Activated CD4-positive, alpha-beta T cell treated with anti-CD3 and anti-CD28 coated beads, Interleukin-2, amount 50 U/mL, for 48 hours (primary cell): ENCODE measurements at regions not wholly inside any gene's neighbourhood (a gene's known extent, or its start where the extent isn't known, plus 50 kb on each side); places are given as distances from the start of the nearest gene placed in this dataset.
"Not testable (repeated sequence)": the region's sequence is repeated elsewhere in the genome, so short reads cannot be mapped to it uniquely, and the experiment has no call there.

ENCODE experiments used
- DNase-seq, 2 experiments: peaks; one replicate each; pipeline ENCODE4 v3.0.0-alpha.2; 2020

DNA sequence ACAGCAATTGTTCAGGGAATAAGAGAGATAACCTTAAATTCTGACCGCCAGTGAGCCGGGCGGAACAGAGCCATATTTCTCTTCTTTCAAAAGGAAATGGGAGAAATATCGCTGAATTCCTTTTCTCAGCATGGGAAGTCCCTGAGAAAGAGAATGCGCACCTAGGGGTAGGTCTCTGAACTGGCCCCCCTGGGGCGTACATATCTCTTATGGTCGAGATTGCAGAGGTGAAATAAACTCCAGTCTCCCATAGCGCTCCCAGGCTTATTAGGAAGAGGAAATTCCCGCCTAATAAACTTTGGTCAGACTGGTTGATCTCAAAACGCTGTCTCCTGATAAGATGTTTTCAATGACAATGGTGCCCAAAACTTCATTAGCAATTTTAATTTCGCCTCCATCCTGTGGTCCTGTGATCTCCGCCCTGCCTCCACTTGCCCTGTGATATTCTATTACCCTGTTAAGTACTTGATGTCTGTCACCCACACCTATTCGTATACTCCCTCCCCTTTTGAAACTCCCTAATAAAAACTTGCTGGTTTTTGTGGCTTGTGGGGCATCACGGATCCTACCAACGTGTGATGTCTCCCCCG, 195.8 kb upstream of the HMCN1 start:
- not testable (repeated sequence) for DNase-seq

DNA sequence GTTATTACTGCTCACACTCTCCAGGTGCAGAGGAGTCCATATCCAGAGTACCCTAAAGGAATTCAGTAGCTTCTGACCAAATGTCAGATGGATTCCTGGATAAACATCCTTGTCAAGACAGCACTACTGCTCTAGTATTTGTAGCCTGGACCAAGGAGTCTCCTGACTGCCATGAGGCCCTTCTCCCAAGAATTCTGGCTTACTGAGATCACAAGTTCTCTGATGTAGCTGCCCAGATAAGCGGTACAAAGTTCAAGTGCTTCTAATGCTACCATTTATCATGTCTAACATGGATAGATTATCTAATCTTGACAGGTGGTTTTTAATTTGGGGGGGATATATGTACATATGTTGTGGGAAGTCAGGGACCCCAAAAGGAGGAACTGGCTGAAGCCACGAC, 196.6 kb upstream of the HMCN1 start:
- no peak for DNase-seq

DNA sequence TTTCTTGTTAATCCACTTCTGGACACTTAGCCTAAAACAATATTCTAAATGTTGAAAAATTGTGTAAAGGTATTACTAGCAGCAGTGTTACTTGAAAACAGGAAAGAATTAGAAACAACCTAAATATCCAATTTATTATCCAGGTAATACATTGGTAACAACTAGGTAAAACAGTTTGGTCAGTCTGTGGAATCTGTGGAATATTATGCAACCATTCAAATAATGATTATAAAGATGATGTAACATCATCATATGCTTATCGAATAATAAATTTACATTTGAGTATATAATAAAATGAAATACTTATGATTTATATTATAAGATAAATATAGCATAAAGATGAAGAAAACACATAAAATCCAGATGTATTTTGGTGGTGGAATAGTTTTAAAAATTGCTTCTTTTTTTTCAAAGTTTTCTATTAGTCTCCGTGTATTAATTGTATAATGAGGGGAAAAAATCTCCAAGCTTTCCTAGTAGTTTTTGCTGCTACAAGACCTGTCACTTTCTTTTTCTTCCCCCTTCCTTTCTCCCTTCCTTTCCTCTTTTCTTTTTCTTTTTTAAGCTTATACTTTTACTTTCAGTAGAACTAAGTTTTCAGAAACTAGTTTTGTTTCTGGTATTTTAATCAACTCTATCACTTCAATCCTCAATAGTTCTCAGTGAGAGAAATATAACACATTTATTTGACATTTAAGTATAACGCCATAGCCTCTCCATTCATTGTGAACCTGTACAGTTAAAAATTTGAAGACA, 197.8 kb upstream of the HMCN1 start:
- no peak for DNase-seq

DNA sequence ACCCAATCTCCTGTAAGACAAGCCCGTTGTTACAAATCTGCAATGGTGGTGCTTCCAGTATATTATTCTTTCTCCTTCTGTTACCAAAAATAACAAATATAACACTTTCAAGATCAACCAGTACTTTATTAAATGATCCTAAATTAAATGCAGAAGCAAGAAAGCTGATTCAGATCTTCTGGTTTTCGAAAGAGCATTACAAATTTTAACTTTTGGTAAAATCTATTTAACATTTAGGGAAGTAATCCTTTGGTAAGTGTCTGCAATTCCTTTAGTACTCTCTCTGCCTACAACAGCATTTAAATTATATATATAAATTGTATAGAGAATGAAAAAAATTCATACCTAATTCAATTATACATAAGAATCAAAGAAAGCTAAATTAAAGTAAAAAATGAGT, 198.6 kb upstream of the HMCN1 start:
- no peak for DNase-seq

DNA sequence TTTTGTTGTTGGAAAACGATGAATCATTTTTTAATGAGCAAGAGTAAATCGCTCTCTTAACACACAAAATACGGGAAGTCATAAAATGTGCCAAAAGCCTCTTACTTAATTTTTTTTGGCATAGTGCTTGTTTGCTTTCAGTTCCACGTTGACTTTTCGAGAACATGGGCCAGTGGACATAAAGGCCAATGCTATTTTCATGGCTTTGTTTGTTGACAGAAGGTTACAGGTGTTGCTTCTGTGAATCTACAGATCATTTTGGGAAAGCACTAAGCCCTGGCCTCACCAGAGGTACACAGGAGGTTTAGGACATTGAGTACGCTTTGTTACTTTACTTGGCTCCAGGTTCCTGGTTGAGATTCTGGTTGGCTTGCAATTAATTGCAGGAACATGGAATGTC, 199.4 kb upstream of the HMCN1 start:
- no peak for DNase-seq

DNA sequence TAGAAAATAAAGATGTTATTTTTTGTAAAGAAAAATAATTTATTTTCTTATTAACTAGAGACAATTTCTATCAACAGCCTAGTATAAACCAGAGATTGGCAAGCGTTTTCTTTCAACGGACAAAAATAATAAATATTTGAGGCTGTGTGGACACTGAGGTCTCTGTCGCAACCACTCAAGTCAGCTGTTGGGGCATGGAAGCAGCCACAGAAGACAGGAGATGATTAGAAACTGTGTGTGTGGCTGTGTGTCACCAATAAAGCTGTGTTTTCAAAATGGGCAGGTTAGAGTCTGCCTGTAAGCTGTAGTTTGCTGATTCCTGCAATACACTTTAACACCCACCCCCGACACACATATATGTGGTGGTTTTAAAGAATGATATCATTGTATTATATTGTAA, 200.6 kb upstream of the HMCN1 start:
- DNase-seq, result no peak

DNA sequence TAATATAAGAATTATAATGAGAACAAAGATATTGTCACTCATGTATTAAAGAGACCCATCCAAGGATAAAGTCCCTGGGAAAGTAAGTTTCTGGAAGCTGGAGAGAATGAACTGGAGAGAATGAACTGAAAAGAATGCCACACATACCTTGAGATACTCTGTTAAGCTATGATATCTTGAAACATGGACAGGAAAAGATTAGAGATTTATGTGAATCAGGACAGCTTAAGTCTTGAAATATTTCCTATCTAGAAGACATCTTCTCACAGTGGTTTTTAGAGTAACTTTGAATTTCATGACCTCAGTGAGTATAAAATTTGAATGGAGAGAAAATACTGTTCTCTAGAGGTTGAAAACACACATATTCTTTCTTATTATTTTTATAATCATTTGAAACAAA, 201.3 kb upstream of the HMCN1 start:
- DNase-seq, result no peak

DNA sequence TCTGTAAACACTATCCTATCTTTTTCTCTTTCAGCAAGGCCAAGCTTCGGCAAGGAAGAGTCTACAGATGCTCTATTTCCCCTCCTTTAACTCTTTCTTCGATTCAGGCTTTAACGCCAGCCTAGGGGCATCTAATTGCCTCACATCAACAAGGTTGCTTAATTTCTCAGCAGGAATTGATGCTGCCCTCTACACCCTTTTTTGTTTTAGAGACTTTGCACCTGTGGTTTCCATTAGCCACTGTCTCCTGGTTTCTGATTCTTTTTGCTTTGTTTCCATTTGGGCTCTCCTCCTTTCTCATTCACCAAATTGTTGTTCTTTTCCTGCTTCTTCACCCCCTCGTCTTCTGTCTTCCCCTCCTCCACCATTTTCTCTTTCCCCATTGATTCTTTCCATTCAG, 202.4 kb upstream of the HMCN1 start:
- DNase-seq, result no peak

DNA sequence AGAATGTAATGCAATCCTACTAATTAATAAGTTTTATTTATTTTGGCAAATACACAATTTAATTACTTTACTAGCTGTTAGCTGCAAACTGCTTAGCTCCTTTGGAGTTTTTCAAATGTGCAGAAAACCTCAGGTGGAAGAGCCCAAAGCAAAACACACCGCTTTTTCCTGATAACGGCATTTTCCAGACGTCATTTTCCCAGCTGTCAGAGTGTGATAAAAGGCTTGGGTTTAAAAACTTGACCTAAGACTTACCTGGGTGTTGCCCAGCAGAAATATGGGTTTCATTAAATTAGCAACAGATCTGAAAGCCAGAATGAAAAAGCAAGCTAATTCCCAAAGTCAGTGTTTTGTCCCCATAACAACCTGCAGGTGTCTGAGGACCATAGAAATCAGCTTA, 204.0 kb upstream of the HMCN1 start:
- DNase-seq, result no peak

DNA sequence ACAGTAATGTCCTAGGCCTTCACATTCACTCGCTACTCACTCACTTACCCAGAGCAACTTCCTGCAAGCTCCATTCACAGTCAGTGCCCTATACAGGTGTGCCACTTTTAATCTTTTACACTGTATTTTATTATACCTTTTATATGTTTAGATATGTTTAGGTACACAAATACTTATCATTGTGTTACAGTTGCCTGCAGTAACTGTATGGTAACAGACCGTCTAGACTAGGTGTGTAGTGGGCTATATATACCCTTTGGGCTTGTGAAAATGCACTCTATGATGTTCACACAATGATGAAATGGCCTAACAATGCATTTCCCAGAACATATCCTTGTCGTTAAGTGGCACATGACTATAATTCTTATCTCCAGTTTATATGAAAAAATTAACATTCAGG, 204.5 kb upstream of the HMCN1 start:
- no peak for DNase-seq

DNA sequence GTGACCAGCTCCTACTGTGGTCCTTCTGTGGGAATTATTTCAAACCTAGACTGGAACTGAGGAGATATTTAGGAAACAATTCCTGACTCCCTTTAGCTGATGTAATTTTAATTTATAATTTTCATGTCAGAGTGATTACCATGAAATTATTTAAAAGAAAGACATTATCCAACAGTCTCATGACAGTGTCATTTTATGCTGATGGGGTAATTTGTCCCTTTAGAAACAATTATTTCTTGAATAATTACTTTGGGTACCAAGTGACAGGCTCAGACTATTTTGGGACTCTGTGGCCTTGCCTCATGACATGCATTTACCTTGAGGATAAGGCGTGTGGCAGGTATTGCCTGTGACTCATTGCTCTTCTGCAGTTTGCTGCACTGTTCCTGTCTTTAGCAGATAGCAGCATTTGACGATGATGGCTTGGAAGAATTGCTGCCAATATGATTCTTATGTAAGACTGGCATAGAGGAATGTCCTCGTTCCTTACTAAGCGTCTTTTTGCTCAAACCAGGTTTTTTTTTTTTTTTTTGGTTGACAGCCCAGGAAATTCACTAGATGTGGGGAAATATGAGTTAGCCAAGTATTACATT, 206.0 kb upstream of the HMCN1 start:
- DNase-seq, result no peak

DNA sequence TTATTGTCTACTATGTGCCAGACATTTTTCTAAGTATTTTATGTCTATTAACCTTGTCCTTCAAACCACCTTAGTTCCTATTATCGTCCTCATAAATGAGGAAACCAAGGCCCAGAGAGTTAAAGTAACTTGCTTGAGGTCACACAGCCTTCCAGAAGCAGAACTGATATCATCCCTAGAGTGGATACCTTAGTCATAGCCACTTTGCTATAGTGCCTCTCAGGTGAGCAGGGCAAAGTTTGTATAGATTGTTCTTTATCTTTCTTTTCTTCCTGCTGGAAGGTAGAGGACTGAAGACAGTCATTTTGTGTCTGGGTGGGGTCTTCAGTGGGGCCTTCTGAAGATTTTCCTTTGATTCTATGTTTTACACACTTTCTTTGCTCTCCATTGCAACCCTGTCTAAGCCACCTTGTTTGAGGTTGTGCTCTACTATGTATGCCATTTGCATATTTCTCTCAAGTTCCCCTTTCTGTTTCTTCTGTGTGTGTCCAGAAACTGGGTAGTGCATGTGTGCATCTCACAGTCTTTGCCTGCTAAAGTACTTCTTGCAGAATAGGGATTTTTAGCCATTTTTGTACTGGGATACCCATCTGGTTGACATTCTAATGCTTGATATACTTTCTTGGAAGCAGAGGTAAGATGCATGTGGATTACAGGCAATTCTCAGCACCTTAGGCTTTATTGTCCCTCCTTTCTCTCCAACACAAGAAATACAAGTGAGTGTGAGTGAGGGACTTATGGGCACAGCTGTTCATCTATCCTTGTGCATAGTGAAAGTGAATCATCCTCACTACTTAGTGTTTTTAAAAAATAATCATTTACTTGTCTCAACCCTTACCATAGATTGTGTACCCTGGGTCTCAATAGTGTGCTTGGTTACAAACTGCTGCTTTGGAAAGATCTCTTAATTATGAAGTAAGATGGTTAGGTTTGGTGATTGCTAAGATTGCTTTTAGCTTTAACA, 207.6 kb upstream of the HMCN1 start:
- no peak for DNase-seq

DNA sequence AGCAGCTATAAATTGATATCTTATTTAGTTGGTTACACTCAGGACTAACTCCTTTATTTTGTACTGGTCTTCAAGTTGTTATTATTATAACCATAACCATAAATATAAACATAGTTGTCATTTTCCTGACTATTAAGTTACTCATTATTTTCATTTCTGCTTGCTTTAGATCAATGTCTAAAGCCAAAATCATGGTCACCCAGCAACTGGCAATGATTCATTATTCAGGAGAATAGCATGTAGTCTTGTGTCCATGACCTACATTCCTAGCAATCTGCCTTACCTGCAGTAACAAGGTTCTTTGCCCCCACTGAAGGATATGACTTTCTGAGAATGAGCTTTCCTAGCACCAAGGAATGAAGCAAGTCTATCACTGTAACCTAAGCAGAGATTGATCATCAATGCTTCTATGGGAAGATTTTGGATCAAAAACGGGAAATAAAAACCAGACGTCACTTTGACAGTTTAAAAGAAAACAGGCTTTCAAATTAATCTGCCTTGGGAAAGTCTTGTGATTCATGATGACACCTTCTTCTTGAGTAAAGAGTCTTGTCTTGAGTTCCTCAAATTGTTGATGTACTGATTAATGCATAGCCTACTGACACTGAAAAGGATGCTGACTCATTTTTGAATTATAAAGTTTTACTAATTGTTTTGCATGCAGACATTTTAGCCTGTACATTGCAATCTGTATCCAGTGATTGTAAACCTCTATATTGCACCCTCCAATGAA, 203.3 kb upstream of the IVNS1ABP start:
- DNase-seq, result no peak

DNA sequence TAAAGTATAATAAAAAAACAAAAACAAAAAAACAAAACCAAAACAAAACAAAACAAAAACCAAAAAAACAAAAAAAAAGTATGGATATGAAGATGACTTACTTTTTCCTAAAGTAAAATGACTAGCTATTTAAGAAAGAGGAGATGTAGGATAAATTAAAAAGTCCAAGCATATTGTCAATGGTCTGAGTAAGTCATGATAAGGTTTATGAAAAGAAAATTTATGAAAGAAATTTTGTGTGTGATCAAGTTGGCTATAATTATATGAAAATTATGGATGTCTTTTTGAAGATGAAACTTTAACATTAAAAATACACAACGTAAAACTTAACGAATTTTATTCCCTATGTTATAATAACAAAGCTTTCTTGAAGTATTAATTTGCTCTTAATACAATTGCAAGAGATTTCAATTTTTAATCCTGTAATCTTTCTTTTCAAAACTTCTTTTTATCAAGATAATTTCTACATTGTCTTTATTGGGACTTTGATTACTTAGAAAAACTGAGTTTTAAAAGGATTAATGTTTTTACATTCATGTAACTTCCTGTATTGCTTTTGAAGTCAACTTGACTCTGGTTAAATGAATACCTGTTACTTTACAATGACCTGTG, 200.9 kb upstream of the IVNS1ABP start:
- no peak for DNase-seq

DNA sequence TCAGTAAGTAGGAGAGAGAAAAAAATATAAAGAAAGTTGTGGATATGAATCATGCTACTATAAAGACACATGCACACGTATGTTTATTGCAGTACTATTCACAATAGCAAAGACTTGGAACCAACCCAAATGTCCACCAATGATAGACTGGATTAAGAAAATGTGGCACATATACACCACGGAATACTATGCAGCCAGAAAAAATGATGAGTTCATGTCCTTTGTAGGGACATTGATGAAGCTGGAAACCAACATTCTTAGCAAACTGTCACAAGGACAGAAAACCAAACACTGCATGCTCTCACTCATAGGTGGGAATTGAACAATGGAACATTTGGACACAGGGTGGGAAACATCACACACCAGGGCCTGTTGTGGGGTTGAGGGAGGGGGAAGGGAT, 200.3 kb upstream of the IVNS1ABP start:
- not testable (repeated sequence) for DNase-seq

DNA sequence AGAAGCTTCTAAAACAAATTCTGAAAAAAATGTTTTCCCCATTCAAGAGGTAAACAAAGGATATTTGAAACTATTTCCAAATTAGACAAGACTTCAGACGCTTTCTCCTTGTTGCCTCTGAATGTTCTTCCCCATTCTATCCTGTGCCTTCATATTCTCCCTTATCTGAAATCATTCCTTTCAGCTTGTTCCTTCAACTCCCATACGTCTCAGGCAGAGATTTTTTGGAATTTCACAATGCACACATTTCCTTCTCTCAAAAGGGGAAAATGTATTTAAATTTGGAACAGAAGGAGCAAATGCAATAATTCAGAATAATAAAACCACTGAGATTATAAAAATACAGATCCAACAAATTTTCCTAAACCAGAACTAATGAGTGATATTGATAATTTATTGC, 198.7 kb upstream of the IVNS1ABP start:
- no peak for DNase-seq

DNA sequence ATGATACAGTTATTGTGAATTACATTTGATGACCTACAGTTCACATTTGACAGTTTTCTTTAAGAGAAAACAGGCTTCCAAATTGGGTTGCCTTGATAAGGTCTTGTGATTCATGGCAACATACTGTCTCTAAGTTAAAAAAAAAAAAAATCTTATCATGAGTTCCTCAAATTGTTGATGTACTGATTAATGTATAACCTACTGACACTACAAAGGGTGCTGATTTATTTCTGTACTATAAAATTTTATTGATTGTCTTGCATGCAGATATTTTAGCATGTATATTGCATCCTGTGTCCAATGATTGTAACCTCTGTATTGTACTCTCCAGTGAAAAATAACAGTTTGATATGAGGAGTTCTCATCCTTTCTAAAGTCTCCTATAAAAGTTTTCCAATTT, 197.3 kb upstream of the IVNS1ABP start:
- no peak for DNase-seq

DNA sequence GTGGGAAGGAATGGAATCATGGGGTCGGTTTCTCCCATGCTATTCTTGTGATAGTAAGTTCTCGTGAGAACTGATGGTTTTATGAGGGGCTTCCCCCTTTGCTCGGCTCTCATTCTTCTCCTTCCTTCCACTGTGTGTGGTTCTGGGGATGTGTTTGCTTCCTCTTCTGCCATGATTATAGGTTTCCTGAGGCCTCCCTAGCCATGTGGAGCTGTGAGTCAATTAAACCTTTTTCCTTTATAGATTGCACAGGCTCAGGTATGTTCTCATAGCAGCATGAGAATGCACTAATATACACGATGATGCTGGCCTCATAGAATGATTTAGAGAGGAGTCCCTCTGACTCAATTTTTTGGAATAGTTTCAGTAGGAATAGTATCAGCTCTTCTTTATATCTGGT, 195.4 kb upstream of the IVNS1ABP start:
- DNase-seq, result no peak

DNA sequence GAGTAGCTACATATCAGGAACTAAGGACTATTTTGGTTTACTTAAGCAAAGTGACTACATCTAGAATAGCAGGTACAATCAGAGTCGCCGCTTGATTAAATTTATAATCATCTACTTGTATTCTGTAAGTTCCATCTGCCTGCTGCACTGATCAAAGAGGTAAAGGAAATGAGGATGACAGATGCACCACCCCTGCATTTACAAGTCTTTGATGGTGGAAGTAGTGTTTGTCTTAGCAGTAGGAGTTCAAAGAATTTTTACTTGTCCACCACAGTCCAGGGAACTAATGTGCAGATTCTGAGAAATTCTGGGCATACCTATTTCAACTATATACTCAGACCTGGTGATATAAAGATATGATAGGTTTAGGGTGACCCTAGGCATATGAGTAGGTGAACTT, 184.1 kb upstream of the IVNS1ABP start:
- DNase-seq, result no peak

DNA sequence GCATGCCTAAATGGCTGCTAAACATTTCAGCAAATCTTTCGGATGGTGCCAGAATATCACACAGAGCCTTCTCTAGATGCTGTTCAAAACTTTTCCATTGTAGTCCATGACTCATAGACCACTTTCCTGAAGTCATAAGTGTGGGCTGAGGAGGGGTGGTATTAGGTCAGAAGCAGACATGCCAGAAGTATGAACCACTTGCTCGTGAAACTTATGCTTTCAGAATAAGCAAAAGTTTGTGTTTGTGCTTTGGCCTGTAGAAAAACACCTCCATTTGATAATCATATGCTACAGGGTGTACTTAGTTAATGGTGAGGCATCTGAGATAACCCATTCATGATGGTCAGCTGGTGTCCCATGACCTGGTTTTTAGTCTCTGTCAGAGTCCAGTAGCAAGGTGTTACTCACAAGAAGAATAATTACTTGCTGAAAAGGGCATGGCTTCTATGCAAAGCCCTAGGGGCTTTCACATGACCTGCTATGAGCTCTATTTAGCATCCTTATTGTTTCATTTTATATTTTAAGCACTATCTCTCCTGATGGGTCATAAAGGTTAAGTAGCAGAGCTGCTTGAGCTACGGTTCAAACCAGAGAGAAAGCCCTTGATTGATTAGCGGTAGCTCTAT, 183.1 kb upstream of the IVNS1ABP start:
- peak in 1 of 2 experiments; percentile 6 for DNase-seq

DNA sequence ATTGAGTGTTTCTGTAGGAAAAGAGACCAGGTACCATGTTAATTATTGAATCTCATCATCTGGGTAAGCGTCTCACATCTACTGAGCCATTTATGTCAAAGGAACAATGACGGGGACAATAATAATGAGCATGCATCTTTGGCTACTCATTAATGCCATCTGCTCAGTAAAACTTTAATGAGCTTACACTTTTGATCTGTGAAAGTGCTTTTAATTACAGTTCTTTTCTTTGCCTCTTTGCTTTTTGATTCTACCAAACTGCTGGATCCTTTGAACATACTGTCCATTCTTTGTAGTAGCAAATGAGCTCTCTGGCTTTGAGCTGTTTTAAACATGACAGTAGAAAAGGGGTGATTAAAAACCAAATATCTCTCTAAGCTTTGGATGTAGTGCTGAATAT, 181.2 kb upstream of the IVNS1ABP start:
- no peak for DNase-seq

DNA sequence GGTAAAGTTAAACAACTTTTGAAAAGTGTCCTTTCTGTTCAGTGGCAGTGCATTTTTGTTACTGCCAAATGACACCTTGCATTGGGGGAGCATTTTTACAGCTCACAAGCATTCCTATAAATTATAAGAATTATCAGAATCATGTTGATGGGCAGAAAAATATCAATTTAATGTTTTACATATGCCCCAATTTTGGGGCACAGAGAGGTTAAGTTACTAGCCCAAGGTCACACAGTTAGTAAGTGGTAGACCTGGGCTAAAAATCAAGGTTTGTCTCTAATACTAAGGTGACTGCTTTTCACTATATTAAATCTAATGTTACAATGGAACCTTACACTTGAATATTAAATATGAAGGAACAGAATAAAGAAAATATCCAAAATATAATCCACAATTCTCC, 180.1 kb upstream of the IVNS1ABP start:
- no peak for DNase-seq
